ENCODE measurements at regions not wholly inside any gene's neighbourhood (a gene's known extent, or its start where the extent isn't known, plus 50 kb on each side); places are given as distances from the start of the nearest gene placed in this dataset.

- no peaks in the 10 kb centered on the region for H3K27me3 ChIP-seq (replicated peaks; ENCODE audit: insufficient read depth)
- H3K4me1 ChIP-seq (replicated peaks) = no peaks in the 10 kb centered on the region
- no peak overlapping the region for H3K4me3 ChIP-seq
- TF ChIP-seq POLR2A (IDR thresholded peaks at IDR 0.05) (no peak), POLR2AphosphoS5 (IDR thresholded peaks at IDR 0.05) (no peak), CTCF (IDR thresholded peaks at IDR 0.05) (no peak)
- no peak for DNase-seq (ENCODE audit: low spot score)
- no peaks in the 10 kb centered on the region for H3K36me3 ChIP-seq
- no peak overlapping the region for H3K27ac ChIP-seq
- no peaks in the 10 kb centered on the region for H3K9me3 ChIP-seq
- intact Hi-C loops (cut with DNase I) = no loop called here
- 88% methylated on average over 1 of the region's 1 CpG for WGBS
Measured at GRCh38 chr10:10503772-10504171, 513.9 kb upstream of the CELF2 start.

GRCh38 chr10:10508211-10508610 lies 509.5 kb upstream of the CELF2 start:
- WGBS = 88% methylated on average over 3 of the region's 3 CpGs
- Histone ChIP-seq H3K4me1 (replicated peaks) (no peaks in the 10 kb centered on the region), H3K4me3 (no peak overlapping the region), H3K9me3 (no peaks in the 10 kb centered on the region), H3K27ac (no peak overlapping the region), H3K27me3 (replicated peaks; ENCODE audit: insufficient read depth) (no peaks in the 10 kb centered on the region), H3K36me3 (no peaks in the 10 kb centered on the region)
- no peak for DNase-seq (ENCODE audit: low spot score)
- intact Hi-C loops (cut with DNase I) = no loop called here
- no peak for TF ChIP-seq POLR2A (IDR thresholded peaks at IDR 0.05)
- TF ChIP-seq CTCF (IDR thresholded peaks at IDR 0.05) = no peak
- no peak for TF ChIP-seq POLR2AphosphoS5 (IDR thresholded peaks at IDR 0.05)

- 97% methylated on average over 3 of the region's 3 CpGs for WGBS
- intact Hi-C loops (cut with DNase I) = no loop called here
- Histone ChIP-seq H3K27ac (no peak overlapping the region), H3K4me1 (replicated peaks) (no peaks in the 10 kb centered on the region), H3K4me3 (no peak overlapping the region), H3K36me3 (no peaks in the 10 kb centered on the region), H3K27me3 (replicated peaks; ENCODE audit: insufficient read depth) (no peaks in the 10 kb centered on the region), H3K9me3 (no peaks in the 10 kb centered on the region)
- TF ChIP-seq CTCF (IDR thresholded peaks at IDR 0.05) (no peak), POLR2AphosphoS5 (IDR thresholded peaks at IDR 0.05) (no peak), POLR2A (IDR thresholded peaks at IDR 0.05) (no peak)
- no peak for DNase-seq (ENCODE audit: low spot score)
Measured at GRCh38 chr10:10510179-10510578, 507.5 kb upstream of the CELF2 start.

GRCh38 chr10:10513067-10513466 lies 504.6 kb upstream of the CELF2 start:
- H3K27me3 ChIP-seq (replicated peaks; ENCODE audit: insufficient read depth) = no peaks in the 10 kb centered on the region
- DNase-seq (ENCODE audit: low spot score) = no peak
- no peaks in the 10 kb centered on the region for H3K36me3 ChIP-seq
- intact Hi-C loops (cut with DNase I) = no loop called here
- H3K27ac ChIP-seq = no peak overlapping the region
- H3K9me3 ChIP-seq = no peaks in the 10 kb centered on the region
- TF ChIP-seq CTCF (IDR thresholded peaks at IDR 0.05) = no peak
- no peak overlapping the region for H3K4me3 ChIP-seq
- WGBS = 44% methylated on average over 1 of the region's 1 CpG
- H3K4me1 ChIP-seq (replicated peaks) = no peaks in the 10 kb centered on the region

- intact Hi-C loops (cut with DNase I) = no loop called here
- 73% methylated on average over 4 of the region's 4 CpGs for WGBS
- Histone ChIP-seq H3K4me1 (replicated peaks) (no peaks in the 10 kb centered on the region), H3K9me3 (no peaks in the 10 kb centered on the region), H3K4me3 (no peak overlapping the region), H3K36me3 (no peaks in the 10 kb centered on the region), H3K27me3 (replicated peaks; ENCODE audit: insufficient read depth) (no peaks in the 10 kb centered on the region), H3K27ac (no peak overlapping the region)
- TF ChIP-seq POLR2AphosphoS5 (IDR thresholded peaks at IDR 0.05) = no peak
- TF ChIP-seq CTCF (IDR thresholded peaks at IDR 0.05) = no peak
- TF ChIP-seq POLR2A (IDR thresholded peaks at IDR 0.05) = no peak
- DNase-seq (ENCODE audit: low spot score) = no peak
Measured at GRCh38 chr10:10513898-10514297, 503.8 kb upstream of the CELF2 start.
